GM12873 (cell line): ENCODE measurements at regions not wholly inside any gene's neighbourhood (a gene's known extent, or its start where the extent isn't known, plus 50 kb on each side); places are given as distances from the start of the nearest gene placed in this dataset.

Source experiments
- TF ChIP-seq, protein P1 (sequence below): IDR thresholded peaks from 2 replicates; pipeline ENCODE4 v1.5.1; 2012; ENCODE audit warnings: low read depth, mild to moderate bottlenecking, moderate library complexity, low read length, control low read depth; ENCODE audit not compliant: insufficient read depth; ENCODE audit errors: missing control alignments

DNA sequence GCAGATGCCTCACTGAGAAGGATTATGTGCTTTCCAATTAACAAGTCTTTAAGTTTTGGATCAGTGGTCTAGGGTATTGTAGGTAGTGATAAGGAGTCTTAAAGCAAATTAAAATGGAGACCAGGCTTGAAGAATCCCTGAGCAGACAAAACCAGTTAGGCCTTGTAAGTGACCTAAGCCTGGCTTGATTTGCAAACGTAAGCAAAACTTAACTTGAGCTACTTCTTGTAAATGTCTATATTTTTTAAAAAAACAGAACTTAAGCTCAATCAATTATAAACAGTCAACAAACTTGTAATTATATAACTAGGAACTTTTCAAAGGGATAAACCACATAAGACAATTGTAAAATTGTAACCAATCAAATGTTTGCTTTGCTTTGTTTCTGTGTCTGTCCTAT is 72.7 kb upstream of the NALF2 start:
- TF ChIP-seq, protein P1, sequence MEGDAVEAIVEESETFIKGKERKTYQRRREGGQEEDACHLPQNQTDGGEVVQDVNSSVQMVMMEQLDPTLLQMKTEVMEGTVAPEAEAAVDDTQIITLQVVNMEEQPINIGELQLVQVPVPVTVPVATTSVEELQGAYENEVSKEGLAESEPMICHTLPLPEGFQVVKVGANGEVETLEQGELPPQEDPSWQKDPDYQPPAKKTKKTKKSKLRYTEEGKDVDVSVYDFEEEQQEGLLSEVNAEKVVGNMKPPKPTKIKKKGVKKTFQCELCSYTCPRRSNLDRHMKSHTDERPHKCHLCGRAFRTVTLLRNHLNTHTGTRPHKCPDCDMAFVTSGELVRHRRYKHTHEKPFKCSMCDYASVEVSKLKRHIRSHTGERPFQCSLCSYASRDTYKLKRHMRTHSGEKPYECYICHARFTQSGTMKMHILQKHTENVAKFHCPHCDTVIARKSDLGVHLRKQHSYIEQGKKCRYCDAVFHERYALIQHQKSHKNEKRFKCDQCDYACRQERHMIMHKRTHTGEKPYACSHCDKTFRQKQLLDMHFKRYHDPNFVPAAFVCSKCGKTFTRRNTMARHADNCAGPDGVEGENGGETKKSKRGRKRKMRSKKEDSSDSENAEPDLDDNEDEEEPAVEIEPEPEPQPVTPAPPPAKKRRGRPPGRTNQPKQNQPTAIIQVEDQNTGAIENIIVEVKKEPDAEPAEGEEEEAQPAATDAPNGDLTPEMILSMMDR = no peak

DNA sequence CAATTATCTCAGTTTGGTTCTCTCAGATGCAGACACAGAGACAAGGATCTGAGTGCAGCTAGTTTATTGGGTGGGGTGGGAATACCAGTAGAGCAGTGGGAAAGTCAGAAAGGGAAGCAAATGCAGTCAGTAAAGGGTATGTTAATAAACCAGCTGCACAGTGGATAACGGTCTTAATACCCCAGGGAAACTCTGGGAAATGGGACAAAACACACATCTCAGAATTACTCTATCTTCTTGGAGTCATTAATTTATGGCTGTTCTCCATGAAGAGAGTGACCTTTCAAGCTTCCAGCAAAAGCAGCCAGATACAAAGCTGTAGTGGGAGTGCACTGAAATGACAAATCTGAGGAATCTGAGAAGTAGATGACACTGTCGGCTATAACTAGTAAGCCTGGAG is 73.3 kb upstream of the NALF2 start:
- TF ChIP-seq, protein P1 = no peak

DNA sequence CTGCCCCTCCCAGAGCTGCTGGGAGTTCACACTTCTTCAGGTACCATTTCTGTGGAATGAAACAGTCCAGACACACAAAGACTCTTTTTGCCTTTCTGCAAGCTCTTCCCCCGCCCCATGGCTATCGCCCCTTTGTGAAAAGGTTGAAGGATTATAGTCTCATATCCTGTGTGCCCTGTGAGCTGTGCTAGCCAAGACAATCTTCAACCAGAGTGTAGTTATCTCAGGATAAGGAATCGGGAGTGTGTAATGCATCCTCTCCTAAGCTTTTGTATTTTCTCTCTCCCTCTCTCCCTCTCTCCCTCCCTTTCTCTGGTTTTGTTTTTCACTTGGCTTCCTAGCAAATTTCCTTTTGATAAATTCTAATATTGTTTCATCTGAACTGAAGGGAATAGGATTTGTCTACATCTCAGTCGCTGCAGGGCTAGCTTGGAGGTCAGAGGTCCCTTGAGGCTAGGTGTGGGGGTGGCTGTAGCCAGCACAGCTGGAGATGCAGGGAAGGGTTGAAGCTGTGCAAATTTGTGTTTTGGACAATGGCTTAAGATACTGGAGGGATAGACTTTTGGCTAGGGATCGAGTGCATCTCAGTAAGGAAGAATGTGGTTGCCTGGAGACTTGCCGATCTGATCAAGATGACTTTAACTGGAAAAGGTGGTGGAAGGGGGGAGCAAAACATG is 74.6 kb upstream of the NALF2 start:
- TF ChIP-seq, protein P1 = no peak

DNA sequence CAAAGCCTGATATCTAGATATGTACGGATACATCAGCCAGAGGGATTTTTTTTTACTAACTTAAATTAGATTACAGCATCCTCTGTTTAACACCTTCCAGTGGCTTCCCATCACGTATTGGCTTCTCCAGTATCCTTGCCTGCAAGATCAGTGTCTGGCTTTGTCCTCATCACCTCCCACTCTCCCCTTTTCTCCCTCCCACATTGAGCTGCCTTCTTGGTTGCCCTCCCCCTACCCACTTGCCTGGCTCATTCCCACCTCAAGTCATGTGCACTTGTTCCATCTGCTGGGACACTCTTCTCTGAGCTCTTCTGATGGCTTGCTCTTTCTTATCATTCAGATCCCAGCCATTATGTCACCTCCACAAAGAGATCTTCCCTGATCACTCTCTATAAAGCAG is 75.9 kb upstream of the NALF2 start:
- TF ChIP-seq, protein P1 = no peak

DNA sequence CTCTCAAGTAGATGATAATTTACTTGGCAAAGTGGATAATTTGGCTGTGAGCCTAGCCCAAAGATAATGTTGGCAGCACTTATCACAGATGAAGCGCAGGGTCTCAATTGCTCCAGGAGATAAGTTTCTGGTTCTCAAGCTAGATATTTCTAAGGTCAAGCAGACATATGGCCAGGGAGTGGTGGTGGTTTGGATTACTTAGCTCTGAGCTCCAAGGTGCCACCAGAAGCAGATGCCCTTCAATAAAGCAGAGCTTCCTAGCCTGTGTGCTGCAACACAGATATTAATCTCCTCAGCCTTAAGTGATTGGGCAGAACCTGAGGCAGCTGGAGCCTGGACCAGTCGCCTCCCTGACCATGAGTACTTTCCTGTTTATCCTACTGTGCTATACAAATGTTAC is 79.2 kb upstream of the NALF2 start:
- TF ChIP-seq, protein P1 = no peak

DNA sequence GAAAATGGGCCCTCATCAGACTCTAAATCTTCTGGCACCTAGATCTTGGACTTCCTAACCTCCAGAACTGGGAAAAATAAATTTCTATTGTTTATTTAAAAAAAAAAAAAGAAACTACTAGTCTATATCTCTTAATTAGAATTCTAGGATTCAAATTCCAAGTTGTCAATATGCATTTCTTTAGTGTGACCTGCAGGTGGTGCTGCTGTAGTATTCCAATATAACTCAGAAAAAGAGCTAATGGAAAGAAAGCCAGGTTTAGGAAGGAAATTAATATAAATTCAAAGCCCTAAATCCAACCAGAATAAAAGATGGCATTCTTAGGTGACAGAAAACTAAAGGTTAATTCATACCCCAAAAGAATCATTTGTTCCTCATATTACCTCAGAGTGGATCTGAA is 80.0 kb upstream of the NALF2 start:
- TF ChIP-seq, protein P1 = peak; percentile 27

DNA sequence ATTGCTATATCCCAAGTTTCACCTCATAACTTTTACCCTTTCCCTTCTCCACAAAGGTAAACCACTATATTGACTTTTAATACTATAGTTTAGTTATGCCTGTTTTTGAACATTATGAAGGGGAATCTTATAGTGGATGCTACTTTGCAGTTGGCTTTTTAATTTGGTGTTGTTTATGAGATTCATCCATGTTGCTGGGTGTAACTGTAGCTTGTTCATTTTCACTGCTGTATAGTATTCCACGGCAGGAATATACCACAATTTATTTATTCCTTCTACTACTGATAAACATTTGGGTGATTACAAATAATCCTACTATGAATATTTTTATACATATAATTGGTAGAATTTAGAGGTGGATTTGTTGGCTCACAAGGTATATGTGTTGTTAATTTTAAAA is 88.4 kb upstream of the NALF2 start:
- TF ChIP-seq, protein P1 = no peak
